ENCODE measurements at regions not wholly inside any gene's neighbourhood (a gene's known extent, or its start where the extent isn't known, plus 50 kb on each side); places are given as distances from the start of the nearest gene placed in this dataset.

DNA sequence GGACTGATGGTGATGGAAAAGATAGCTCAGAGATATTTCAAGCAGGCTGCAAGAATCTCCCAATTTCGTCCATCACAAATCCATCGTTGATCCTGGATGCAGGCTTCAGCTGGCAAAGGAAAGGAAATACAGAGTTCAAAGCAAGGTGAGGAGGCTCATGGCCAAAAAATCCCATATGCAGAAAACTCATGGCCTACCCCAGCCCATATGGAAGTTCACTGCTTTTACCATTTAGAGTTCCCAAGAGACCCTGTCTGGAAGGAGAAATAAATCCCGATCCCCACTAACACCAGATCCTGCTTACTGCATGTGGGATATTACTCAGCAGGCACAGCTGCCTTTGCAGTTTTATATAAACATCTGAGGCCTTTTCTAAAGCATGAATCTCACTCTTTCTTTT is 412.9 kb upstream of the SPRY2 start:
- H3K9me3 Mint-ChIP-seq: peaks cover 2% of the 10 kb centered on the region
- intact Hi-C loops (cut with micrococcal nuclease): no loop called here
- DNase-seq (no peak), ATAC-seq (ENCODE audit: low read depth) (no peak)
- ChIA-PET CTCF (no interaction called here), POLR2A (no interaction called here)
- H3K4me1 Mint-ChIP-seq: no peaks in the 10 kb centered on the region
- TF ChIP-seq, protein P1, sequence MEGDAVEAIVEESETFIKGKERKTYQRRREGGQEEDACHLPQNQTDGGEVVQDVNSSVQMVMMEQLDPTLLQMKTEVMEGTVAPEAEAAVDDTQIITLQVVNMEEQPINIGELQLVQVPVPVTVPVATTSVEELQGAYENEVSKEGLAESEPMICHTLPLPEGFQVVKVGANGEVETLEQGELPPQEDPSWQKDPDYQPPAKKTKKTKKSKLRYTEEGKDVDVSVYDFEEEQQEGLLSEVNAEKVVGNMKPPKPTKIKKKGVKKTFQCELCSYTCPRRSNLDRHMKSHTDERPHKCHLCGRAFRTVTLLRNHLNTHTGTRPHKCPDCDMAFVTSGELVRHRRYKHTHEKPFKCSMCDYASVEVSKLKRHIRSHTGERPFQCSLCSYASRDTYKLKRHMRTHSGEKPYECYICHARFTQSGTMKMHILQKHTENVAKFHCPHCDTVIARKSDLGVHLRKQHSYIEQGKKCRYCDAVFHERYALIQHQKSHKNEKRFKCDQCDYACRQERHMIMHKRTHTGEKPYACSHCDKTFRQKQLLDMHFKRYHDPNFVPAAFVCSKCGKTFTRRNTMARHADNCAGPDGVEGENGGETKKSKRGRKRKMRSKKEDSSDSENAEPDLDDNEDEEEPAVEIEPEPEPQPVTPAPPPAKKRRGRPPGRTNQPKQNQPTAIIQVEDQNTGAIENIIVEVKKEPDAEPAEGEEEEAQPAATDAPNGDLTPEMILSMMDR (IDR thresholded peaks at IDR 0.05): no peak
- no peaks in the 10 kb centered on the region for H3K36me3 Mint-ChIP-seq (ENCODE audit: low read depth)
- no peaks in the 10 kb centered on the region for H3K27me3 Mint-ChIP-seq
- H3K4me3 Mint-ChIP-seq: no peak overlapping the region
- no peak overlapping the region for H3K27ac Mint-ChIP-seq

DNA sequence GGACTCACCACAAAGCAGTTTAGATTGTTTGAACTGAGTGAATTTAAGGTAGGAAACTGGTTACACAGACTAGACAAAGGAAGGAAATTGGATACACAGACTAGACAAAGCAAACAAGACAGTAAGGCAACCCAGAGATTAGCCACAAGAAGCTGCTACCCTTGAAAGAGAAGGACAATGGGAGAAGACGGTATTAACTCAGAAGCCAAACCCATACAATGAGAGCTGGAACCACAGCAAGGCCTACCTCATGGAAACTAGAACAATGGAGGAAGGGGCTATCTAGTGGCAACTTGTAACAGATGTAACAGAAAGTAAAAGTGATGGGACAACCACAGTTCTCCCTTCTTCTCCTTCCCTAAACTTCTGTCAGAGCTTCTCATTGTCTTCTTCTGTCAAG is 410.9 kb upstream of the SPRY2 start:
- ATAC-seq (ENCODE audit: low read depth): no peak
- POLR2A ChIA-PET: no interaction called here
- TF ChIP-seq, protein P1 (IDR thresholded peaks at IDR 0.05): no peak
- H3K4me3 Mint-ChIP-seq: no peak overlapping the region
- no peaks in the 10 kb centered on the region for H3K4me1 Mint-ChIP-seq
- intact Hi-C loops (cut with micrococcal nuclease): no loop called here
- H3K9me3 Mint-ChIP-seq: peaks cover 2% of the 10 kb centered on the region
- no peaks in the 10 kb centered on the region for H3K36me3 Mint-ChIP-seq (ENCODE audit: low read depth)
- CTCF ChIA-PET: no interaction called here
- H3K27me3 Mint-ChIP-seq: no peaks in the 10 kb centered on the region
- H3K27ac Mint-ChIP-seq: no peak overlapping the region
- DNase-seq: no peak

DNA sequence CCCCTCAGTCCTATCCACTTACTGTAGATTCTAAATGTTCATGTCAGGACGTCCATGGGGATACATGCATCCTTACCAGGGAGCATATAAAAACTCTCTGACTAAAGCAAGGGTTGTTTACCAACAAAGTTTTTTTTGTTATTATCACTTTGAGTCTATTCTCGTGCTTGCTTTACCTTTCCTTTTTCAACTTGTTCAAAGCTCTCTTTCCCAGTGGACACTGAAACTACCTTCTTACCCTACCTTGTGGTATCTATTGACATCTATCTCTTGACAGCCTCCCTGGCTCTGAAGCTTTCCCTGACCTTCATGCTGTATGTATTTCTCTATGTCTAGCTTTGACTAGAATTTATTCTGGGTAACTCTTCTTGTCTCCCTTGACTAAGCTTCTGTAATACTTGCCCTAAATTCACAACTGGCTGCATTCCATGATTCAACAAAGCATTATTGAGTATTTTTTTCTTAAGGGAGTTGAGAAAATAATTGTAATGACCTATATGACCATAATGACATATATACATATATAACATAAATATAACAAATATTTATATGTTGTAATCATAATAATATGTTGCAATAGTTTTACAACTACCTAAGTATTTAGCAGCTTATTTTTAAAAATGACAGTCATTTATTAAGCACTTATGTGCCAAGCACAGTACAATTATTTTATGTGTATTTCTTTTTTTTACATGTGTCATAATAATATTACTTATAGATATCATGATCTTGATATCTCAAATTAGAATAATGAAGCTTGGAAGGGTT is 403.4 kb upstream of the SPRY2 start:
- Mint-ChIP-seq H3K4me1 (no peaks in the 10 kb centered on the region), H3K9me3 (peaks cover 2% of the 10 kb centered on the region), H3K27me3 (no peaks in the 10 kb centered on the region), H3K27ac (no peak overlapping the region), H3K36me3 (ENCODE audit: low read depth) (no peaks in the 10 kb centered on the region), H3K4me3 (no peak overlapping the region)
- intact Hi-C loops (cut with micrococcal nuclease): no loop called here
- DNase-seq (no peak), ATAC-seq (ENCODE audit: low read depth) (no peak)
- POLR2A ChIA-PET: no interaction called here
- TF ChIP-seq, protein P1 (IDR thresholded peaks at IDR 0.05): no peak
- CTCF ChIA-PET: interaction anchor here (1.1 kb wide), 1 partner anchor 8 kb away, joined by 3 read pairs; no protein-coding TSS in a partner anchor

DNA sequence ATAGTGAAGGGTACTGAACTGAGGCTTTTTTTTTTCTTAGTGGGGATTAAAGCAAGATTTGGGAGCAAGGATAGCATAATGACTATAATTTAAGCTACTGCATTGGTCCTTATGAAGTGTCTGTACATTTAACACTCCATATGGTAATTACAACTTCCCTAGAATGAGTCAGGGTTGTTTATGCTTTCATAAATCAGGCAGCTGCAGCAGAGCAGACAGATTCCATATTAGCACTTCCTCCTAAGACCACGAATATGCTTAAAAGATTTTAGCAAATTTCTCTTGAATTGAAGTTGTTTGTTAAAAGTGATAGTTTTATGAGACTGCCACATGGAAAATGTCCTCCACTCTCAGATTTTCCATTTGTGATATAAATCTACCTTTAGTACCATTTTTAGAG is 401.1 kb upstream of the SPRY2 start:
- DNase-seq (no peak), ATAC-seq (ENCODE audit: low read depth) (no peak)
- TF ChIP-seq, protein P1 (IDR thresholded peaks at IDR 0.05): no peak
- no peak overlapping the region for H3K27ac Mint-ChIP-seq
- no peaks in the 10 kb centered on the region for H3K27me3 Mint-ChIP-seq
- POLR2A ChIA-PET: no interaction called here
- H3K4me1 Mint-ChIP-seq: no peaks in the 10 kb centered on the region
- H3K36me3 Mint-ChIP-seq (ENCODE audit: low read depth): no peaks in the 10 kb centered on the region
- CTCF ChIA-PET: no interaction called here
- intact Hi-C loops (cut with micrococcal nuclease): no loop called here
- peaks cover 11% of the 10 kb centered on the region for H3K9me3 Mint-ChIP-seq
- no peak overlapping the region for H3K4me3 Mint-ChIP-seq

DNA sequence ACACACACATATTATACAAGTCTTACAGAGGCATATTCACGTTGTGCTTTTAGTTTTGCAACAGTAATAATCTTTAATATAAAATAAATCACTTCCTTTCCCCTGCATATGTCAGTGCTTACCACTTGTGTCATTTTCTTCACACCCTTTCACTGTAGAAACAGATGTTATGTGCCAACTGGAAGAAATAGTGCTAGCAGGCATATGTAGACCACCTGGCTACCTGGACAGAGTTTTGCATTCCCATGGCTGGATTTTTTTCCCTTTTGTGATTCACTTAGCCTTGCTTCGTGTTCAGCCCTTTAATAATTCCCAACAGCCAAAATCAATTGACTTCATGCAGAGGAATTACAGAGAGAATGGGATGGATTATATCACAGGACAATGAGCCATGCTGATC is 399.1 kb upstream of the SPRY2 start:
- Mint-ChIP-seq H3K9me3 (peaks cover 9% of the 10 kb centered on the region), H3K27ac (no peak overlapping the region), H3K4me3 (no peak overlapping the region), H3K27me3 (no peaks in the 10 kb centered on the region), H3K36me3 (ENCODE audit: low read depth) (no peaks in the 10 kb centered on the region), H3K4me1 (no peaks in the 10 kb centered on the region)
- DNase-seq (no peak), ATAC-seq (ENCODE audit: low read depth) (no peak)
- intact Hi-C loops (cut with micrococcal nuclease): no loop called here
- CTCF ChIA-PET: no interaction called here
- TF ChIP-seq, protein P1 (IDR thresholded peaks at IDR 0.05): no peak
- POLR2A ChIA-PET: no interaction called here
